DMS114 treated with DMSO at 0.1 percent for 48 hours (cell line): ENCODE measurements at regions not wholly inside any gene's neighbourhood (a gene's known extent, or its start where the extent isn't known, plus 50 kb on each side); places are given as distances from the start of the nearest gene placed in this dataset.
"Not testable (repeated sequence)": the region's sequence is repeated elsewhere in the genome, so short reads cannot be mapped to it uniquely, and the experiment has no call there.

ENCODE experiments used
- DNase-seq: peaks from one replicate; lab custom pipeline; 2025; ENCODE audit not compliant: unreplicated experiment; lab: John Stamatoyannopoulos, UW

- DNase-seq: no peak
Observed at GRCh38 chr3:177495566-177495965, 298.3 kb upstream of the TBL1XR1 start.

GRCh38 chr3:177498037-177498857 lies 301.0 kb upstream of the TBL1XR1 start:
- DNase-seq: no peak

DNA sequence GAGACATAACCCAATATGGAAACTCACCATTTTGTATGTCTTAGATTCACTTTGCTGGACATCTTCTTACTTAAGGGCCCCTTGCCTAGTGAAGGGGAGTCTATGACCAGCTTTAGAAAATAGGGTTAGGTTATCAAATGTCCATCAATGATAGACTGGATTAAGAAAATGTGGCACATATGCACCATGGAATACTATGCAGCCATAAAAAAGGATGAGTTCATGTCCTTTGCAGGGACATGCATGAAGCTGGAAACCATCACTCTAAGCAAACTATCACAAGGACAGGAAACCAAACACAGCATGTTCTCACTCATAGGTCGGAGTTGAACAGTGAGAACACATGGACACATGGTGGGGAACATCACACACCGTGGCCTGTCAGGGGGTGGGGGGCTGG lies 301.8 kb upstream of the TBL1XR1 start:
- not testable (repeated sequence) for DNase-seq

- no peak for DNase-seq
Observed at GRCh38 chr3:177499779-177500423, 302.6 kb upstream of the TBL1XR1 start.

DNA sequence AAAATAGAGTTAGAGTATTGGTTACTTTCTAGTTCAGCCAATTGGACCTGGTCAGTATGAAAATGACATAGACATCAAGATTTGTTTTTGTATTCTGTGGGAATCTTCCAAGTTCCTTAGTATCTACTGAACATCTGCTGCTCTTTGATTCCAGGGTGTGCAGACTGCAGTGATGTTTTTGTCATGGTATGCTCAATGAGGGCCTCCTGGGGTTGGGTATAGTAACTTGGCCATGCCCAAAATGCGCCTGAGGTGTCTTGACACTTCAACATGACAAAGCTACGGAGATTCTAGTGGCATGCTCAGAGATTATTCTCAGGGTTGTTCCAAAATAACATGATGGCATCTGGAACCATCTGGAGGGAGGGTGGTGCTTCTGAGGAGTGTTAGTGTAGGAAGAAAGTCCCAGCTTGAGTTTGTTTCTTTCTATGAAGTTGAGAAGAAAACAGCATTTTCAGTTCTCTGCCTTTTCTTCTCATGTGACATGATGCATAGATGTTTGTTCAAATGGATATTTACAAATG lies 313.5 kb upstream of the TBL1XR1 start:
- DNase-seq: no peak

- DNase-seq: no peak
Observed at GRCh38 chr3:177512945-177513814, 315.9 kb upstream of the TBL1XR1 start.

DNA sequence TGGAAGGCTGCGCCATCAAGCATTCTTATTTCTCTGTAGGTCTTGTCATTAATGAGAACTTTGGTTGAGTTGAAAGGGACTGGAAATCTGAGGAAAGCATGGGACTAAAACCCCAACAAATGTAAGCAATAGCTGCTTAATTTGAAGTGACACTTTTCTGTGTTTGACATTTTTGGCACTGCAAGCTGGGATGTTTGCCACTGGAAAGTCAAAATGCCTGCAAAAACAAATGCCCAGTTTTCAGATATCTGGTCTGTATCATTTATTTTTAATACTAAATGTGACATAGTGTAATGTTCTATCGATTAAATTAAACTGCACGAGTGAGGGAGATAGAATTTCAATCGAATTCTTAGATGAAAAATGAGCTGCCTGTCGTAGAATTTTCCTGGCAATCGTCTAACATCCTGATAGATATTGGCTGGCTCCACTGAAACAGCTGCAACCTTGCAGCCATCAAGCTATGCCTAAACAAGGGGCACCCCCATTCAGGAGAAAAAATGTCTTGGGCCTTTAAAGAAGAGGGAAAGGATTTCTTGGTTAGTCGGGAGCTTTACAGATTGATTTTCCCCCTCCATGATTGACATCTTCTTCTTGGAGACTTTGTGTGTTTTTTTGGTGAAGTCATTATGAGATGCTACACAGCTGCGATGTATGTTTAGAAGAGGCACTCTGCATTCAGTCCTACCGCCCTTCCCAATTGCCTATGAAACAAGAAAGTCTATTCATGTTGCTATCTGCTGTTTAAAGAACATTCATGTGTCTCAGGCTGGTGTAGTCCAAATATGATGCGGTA lies 316.7 kb upstream of the TBL1XR1 start:
- DNase-seq: no peak

GRCh38 chr3:177514611-177515499 lies 317.6 kb upstream of the TBL1XR1 start:
- DNase-seq: no peak

DNA sequence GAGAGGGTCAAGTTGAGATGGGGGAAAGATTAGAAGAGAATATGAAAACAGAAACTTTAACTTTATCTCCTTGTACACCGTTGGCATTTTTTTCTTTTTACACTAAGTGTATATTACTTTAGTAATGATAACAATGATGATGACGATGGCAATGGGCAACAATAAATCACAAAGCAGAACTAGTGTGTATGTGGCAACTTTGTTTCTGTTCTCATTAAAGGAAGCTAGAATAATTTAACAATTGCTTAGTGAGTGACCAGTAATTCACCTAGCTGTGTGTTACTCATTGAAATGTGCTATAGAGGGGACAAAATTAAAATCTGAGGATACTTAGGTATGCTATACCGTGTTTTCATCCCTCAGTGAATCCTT lies 318.5 kb upstream of the TBL1XR1 start:
- no peak for DNase-seq

DNA sequence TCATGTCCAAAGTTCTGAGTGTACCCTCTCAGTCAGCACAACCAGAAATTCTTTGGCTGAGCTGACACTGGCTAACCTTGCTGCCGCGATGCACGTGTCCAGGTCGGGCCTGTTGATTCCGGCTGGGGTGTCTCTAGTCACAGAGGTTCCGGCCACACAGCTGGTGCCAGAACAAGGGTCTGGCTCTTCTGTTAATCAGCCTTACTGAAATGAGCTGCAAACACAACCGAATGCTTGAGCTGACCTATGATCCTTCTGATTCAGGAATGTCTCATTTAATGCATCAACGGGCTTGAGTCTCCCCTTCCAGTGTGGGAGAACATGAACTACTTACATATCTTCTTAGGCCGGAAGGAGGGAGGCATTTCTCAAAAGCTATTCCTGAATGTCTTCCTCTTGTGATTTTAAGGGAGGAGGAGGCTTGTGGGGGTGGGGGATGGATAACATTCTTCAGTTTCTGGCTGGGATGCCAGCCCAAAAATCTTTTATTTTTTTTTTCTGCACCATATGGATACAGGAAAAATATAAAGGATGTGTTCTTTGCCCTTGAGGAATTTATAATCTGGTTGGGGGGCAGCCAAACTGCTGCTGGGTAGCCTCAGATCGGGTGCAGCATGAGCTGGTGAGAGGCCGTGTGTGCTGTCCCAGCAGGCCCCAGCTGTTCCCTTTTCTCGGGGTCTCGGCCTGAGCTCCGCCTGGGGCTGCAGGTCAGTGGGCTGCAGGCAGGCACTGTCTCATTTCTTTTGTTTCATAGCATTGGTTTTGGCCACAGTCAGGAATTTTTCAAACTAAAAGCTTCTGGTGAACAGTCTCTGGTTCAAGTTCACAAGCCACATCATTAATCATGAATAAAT lies 319.1 kb upstream of the TBL1XR1 start:
- DNase-seq: peak; percentile 63

- no peak for DNase-seq
Observed at GRCh38 chr3:177517906-177518305, 320.6 kb upstream of the TBL1XR1 start.

DNA sequence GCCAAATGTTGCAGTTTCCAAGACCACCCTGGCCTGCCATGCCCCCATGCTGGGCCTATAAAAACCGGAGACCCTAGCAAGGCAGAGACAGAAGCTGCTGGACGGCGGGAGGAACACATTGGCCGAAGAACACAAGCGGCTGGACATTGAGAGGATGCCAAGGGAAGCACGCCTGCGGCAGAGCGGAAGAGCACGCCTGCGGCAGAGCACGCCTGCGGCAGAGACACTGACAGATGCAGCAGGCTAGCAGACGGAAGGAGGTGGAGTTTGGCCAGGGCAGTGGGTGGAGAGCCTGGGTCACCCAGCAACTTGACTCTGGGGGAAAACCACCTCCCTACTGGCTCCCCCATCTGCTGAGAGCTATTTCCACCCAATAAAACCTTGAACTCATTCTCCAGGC lies 322.3 kb upstream of the TBL1XR1 start:
- no peak for DNase-seq

DNA sequence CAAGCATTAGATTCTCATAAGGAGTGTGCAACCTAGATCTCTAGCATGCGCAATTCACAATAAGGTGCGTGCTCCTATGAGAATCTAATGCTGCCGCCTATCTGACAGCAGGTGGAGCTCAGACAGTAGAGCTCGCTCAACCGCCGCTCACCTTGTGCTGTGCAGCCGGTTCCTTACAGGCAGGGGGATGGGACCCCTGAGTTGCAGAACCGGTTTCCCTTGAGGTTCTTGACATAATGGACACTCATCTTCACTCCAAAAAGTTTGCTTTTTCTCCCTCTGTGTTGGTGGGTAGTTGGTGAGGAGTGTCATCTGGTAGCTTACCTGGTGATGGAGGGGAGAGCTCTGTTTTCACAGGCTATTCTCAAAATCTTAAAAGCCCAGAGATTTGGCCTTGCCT lies 324.0 kb upstream of the TBL1XR1 start:
- DNase-seq: no peak

DNA sequence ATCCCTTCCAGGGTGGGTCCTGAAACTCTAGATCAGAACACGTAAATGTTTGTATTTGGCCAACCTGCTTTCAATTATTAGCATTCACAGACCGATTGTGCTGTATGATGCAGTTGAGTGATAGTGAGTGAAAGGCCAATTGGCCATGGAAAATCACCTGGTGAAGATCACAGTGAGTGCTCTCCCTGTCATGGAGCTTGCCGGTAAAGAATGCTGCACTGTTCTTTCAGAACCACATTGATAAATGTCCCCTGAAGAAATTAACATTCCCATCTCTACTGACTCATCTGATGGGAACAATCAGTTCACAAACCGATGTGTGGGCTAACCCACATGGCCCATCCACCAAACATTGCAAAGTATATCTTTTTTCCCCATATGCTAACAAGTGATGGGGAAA lies 324.8 kb upstream of the TBL1XR1 start:
- no peak for DNase-seq

- DNase-seq: no peak
Observed at GRCh38 chr3:177523067-177523675, 325.9 kb upstream of the TBL1XR1 start.

DNA sequence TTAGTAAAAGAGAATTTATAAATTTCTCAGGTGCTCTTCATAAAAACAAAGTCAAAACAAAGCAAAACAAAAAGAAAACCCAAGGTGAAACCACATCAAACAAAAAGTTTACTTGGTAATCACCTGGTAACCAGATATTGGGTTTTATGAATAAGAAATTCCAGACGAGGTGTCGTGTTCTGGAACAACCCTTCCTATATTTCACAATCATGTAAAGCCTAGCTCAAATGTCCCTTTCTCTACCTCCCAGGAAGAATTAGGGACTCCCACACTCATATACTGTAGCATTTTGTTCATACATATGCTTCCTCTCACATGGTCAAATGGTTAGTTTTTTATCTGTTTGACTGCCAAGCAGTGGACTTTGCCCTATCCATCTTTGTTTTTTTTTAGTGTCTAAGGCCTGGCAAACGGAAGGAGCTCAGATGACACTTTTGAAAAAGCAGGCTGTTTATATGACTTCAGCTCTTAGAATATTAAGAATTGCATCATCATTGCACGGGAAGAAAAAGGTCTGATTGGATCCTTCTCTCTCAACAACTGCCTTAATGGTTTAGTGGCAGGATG lies 326.7 kb upstream of the TBL1XR1 start:
- DNase-seq: no peak

DNA sequence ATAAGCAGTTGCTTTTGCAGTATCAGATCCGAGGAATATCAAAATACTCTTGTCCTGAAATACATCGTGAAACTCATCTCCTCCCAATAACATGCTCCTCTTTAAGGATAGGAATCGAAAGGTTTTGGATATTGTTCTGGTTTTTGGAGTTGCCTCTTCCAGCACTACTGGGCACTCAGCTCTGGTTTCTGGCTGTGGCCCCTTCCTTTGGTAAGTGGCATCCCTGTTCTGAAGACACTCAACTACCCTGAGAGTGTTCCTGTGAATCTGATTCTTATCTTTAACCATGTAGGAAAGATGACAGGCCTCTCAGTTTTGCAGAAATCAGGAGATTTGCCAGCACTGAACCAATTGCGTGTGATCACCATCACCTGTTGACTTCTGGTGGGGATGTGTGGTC lies 327.5 kb upstream of the TBL1XR1 start:
- DNase-seq: no peak

GRCh38 chr3:177525414-177525813 lies 328.1 kb upstream of the TBL1XR1 start:
- DNase-seq: no peak
